Stimulated activated CD4-positive, alpha-beta T cell treated with anti-CD3 and anti-CD28 coated beads, Interleukin-2, amount 100 ng/mL, for 48 hours (primary cell): ENCODE measurements at regions not wholly inside any gene's neighbourhood (a gene's known extent, or its start where the extent isn't known, plus 50 kb on each side); places are given as distances from the start of the nearest gene placed in this dataset.

Experiments used
- DNase-seq, 2 donors: peaks; one replicate each; pipeline ENCODE4 v3.0.0-alpha.2; 2020

DNA sequence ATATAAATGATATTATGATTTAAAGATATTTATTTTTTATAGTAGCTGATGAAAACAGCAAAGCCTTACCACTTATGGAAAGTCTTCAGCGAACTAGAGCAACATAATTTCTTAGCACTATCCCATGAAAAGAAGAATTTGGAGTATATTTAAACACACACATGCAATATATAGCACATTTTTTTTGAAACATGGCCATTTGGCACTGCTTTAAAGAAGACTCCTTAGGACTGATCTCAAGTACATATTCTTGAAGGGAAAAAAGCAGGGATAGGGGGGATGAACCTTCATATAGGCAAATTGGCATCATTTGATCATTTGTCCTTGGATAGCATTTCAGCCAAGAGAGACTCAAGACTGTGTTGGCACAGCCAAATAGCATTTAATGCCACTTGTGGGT, 193.3 kb downstream of the ANKRD50 start:
- no peak for DNase-seq

DNA sequence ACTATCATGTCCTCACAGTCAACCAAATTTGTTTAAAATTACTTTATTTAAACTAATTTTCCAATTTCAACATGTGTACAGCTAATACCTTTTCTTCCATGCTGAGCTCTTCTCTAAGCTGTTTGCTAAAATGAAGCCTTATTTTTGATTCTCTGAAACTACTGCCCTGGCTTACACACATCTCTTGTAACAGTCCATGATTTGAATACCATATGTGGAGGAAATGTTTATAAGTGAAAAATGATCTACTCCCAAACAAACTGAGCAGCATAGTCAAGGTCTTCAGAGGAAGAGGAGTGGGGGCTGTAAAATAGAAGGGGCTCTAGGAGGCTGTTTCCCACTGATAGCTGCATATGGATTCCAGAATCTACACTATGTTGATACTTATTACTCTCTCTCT, 188.7 kb downstream of the ANKRD50 start:
- DNase-seq: no peak

DNA sequence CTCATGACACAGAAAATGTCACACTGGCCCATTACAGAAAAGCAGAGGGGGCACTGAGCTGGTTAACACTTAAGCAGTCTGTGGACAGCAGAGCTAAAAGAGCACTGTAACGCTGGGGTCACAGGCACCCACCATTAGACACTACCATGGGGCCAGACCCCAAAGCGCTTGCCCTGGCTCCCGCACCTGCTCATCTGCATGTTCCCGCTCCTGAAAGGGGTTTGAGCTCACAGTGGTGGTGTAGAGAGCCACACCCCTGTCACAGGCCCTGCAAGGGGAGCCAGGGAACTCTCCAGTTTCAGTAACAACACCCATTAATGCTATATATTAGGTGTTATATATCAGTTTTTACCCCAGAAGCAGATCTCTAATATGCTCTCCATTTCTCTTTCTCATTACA, 187.0 kb downstream of the ANKRD50 start:
- DNase-seq: no peak

DNA sequence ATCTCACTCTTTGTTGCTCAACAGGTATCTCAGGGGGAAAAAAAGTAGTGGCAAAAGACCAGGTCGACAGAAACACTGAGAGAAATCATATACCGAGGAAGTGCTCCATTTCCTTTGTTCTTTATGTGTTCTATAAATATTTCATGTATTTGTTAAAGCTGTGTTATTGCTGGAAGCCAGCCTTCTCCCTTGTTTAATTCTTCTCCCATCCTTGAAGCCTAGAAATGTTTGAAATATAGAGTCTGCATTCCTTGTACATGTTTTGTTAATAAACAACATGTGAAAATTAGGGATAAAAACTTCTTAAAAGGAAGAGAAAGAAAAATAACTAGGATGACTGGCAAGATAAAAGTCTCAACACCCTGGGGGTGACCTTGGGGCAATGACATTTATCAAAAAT, 186.2 kb downstream of the ANKRD50 start:
- no peak for DNase-seq

DNA sequence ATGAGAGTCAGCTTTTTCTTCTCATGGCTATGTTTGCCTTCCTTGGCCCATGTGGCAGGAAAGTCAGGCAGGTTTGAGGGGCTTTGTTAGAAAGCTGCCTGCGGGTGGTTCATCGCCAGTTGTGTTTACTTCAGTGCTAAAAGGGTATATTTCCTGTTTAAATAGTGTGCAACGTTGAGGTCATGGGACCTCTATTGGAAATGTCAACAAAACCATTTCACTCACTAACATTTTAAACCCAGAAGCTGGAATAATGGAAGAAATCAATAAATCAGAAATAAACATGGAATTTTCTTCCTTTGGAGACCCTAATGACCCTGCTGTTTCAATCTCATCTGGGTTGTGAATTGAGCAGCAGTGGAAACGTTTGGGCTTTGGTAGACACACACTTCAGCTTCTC, 185.8 kb downstream of the ANKRD50 start:
- DNase-seq: no peak

DNA sequence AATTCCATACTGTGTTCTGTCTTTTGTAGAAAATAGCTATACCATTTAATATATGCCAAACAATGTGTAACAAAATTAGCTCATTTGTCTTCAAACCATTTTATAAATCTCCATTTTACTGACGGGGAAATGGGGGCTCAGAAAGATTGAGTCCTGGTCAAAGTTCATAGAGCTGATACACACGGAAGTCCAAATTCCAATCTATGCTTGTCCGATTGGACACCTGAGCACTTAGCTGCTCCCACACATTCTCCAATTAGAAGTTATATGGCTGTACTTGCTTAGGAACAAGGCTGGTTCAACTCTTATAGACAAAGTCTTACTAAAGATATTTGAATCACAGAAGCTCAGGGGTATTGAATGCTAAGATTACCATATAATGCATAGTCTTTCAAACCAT, 185.2 kb downstream of the ANKRD50 start:
- no peak for DNase-seq

DNA sequence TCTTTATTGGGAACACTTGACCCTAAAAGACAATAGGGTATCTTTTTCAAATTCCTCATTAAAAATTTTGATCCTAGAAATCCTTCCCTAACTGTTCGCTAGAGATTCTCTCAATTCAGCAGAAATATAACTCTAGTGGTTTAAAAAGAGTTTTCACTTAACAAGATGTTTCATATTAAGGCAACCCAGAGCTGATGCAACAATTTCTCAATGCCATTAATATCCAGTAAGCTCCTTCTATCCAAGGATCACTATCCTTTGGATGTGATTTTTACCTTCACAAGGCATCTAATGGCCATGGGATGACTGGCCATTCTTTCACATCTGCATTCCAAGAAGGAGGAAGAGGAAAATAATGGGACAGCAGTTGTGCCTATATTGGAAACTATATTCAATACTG, 183.4 kb downstream of the ANKRD50 start:
- DNase-seq: no peak

DNA sequence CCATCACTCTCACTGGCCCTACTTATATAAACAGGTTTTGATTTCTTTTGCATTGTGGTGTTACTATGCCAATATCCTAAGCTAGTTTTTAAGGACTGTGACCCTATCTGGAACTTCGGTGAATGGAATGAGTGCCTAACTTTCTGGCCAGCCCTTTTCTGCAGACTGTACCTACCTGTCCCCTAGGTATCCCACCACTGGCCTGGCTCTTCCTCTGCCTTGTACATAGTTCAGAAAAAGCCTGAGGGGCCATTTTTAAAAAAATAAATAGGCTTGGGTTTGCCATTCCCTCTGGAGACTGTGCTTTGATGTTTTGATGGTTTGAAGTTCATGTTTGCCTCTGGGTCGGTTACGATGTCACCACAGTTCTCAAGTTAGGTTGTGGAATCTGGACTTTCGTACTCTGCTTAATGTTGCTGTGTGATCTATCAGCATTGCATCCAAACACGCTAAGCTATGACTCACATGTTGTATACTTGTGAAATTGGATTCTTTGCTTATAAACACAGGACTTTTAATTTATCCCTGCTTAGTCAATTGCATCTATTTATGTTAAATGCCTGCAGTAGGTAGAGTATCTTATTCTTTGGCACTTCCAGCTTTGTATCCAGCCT, 182.0 kb downstream of the ANKRD50 start:
- DNase-seq: no peak

DNA sequence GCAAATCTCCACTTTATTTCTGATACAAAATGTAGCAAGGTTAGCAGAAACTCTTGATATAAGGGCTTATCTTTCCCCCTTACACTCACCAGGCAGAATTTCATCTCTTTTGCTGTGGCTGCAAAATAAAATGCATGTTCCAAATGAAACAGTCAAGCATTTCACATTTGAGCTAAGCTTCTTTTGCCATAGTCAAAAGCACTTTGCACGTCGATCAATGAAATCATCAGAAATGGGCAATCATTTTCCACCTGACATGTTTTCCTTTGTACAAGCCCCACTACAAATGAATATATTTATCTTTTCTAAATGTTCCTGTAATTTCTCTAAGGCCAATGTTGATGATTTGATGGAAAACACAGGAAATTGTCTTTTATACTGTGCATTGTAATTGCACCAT, 178.4 kb downstream of the ANKRD50 start:
- no peak for DNase-seq

DNA sequence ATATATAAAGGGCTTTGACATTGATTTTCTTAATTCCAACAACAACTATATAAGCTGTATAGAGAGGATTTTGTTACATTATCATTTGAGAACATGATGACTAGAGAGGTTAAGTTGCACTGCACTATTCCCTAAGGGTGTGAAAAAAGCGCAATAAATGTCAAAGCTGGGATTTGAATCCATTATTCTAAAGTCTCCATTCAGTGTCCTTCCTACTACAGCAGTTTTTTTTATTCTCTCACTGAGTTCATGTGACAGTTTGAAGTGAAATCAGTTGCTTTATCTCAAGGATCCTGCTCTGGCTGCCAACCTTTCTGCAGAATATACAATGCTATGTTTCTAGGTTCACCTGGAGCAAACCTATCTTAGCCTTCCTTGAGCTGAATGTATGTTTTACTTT, 177.5 kb downstream of the ANKRD50 start:
- no peak for DNase-seq

DNA sequence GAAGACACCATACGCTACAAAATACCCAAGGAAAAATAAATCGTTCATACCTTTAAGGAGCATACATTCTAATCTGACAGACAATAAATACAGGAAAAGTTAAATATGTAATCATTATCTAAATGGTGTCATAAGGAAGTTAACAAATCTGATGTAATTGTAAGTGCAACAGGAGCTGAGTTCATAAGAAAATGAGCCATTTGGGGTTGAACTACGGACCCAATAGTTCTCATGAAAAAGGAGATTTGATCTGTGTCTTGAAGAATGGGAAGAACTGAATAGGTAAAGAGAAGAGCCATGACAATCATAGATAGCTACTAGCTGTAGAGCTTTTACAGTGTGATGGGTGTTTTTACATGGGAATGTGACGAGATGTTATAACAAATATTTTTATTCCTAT, 175.6 kb downstream of the ANKRD50 start:
- no peak for DNase-seq

DNA sequence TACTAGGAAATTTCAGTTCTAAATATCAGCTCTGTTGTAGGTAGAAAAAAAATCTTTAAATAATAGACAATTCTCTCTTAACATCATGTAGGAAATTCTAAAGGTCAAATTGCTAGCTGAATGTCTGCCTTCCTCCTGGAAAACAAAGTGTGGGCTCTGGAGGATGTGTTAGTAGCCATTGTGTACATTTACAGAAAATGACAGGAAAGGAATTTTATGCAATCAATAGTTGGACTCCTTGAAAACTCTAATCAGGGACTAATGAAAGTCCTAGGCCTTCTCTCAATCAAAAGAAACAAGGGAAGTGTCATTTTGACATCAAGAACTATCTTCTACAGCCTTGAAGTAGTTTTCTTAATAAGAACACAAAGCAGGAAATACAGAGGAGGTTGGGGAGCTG, 174.6 kb downstream of the ANKRD50 start:
- no peak for DNase-seq

DNA sequence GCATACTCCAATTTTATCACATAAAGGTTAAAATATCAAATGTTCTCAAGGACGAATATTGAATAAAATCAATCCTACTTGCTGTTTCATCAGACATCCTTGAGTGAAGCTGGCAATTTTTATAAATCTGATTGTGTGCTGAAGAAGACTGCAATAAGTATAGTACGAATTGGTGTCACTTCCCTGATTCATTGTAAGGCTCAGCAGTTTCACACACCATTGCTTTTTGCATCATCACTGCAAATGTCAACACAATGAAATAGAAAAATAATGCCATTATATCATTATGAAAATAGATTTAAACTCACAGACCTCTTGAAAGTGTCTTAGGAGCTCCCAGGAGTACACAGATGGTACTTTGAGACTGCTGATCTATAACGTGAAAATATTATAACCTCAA, 172.5 kb downstream of the ANKRD50 start:
- no peak for DNase-seq

DNA sequence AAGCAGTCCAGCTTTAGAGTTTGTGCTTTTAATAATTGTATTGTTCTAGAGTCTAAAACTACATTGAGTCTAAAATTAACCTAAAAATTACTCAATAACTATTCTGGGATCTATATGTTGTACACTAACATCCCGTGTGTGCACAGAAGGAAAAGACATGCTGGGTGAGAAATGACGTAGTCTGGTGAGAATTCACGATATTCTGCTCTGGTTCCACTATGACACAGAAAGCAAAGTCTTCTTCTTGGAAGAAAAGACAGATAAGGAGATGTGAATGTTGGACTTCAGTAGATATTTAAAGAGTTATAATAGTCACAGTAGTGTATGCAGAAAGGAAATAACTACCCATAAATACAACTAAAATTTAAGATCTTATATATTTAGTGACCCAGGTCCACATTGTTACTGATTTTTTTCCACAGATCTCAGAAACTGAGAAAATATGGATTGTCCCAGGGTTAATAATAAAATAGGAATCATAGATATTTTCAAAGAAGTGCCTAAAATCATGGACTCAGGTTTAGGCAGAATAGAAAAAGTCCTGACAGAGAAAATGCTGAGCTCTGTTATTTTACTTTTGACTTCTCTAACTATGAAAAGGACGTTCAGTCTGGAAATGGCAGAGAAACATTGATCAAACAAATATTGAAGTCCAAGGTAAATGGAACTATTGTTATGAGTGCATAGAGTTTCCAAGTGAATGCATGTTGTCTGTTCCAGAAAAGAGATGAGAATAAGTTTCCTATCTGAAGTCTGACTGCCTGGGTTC, 170.7 kb downstream of the ANKRD50 start:
- DNase-seq: no peak

DNA sequence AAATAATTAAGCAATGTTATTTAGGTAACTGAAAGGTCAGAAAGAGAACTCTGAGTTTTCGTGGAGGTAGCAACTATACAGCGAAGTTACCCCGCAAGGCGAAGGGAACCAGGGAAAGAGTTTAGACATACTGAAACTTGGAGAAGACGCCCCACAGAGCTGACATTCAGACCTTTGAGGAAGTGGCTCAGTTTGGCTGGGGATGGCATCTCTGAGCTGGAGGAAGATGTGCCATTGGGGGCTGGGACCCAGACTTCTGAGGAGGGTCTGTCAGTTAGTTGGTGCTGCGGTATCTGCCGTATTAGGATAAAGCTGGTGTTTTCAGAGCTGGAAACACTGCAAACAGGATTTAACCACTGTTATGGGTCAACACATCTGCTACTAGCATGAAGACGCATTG, 156.6 kb downstream of the ANKRD50 start:
- DNase-seq: no peak

DNA sequence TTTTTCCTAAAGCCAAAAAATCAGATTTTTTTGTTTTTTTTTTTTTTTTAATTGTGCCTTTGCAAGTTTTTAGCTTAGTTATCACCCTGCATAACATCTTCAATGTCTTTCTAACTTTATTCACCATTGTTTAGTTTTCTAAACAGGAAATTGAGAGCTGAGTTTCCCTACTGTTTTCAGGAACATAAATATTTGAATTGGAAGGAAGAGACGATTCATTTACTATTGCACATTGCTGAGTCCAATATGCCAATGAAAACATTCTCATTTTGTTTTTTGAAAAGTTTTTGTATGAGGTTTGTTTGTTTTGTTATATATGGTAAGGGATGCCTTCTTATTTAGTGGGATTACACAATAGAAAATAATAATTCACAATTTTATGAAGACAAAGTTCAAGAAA, 148.4 kb downstream of the ANKRD50 start:
- DNase-seq: no peak

DNA sequence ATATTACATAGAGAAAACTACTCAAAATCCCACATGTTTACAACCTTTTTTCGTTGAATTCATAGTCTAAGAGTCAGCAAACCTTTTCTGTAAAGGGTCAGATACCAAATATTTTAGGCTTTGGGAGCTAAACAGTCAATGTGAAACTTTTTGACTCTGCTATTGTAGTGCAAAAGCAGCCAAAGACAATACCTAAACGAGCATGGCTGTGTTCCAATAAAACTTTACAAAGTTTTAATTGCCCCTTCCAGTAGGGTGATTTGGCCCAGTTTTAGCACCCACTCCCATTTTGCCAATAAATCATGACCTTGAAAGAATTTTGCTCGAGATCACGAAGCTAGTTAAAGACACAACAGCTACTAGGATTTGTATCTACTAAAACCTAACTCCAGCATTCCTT, 147.2 kb downstream of the ANKRD50 start:
- no peak for DNase-seq

DNA sequence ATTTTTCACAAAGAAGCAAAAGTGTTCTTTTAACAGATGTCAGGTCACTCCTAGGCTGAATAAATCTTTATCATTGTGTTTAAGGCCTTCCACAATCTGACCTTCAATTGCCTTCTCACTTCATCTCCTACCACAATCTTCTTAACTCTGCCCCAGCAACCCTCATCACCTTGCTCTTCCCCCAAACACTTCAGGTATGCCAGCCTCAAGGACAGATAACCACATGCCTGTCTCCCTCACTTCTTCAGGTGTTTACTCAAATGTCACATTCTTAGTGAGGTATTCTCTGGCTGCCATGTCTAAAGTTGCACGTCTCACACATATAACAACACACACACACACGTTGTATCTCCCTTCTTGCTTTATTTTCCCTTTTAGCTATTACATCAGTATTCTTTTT, 146.5 kb downstream of the ANKRD50 start:
- no peak for DNase-seq

DNA sequence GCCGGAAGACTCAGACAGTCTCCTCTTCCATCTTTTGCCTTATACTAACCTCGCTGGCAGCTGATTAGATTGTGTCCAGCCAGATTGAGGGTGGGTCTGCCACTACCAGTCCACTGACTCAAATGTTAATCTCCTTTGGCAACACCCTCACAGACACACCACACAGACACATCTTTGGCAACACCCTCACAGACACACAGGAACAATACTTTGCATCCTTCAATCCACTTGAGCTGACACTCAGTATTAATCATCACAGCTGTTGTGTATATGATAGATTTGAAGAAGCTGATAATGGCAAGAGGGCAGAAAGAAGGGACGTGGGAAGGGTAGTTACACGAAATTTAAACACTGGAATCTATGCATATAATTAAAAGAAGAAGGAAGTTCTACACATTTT, 139.5 kb downstream of the ANKRD50 start:
- no peak for DNase-seq

DNA sequence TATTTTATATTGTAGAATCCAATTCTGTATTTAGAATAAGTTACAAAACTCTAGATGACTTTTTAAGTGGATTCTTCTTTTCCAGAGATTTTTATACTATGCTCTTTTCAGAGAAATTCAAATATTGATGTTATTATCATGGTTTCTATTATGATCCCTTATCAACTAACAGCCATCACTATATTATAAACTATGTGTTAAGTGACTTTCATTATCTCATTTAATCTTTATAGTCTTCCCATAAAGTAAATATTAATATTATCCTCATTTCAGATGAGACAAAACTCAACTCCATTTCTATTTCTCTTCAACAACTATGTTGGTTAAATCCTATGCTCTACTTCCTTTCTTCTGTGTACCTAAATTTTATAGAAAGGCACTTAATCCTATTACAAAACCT, 132.6 kb downstream of the ANKRD50 start:
- DNase-seq: no peak

DNA sequence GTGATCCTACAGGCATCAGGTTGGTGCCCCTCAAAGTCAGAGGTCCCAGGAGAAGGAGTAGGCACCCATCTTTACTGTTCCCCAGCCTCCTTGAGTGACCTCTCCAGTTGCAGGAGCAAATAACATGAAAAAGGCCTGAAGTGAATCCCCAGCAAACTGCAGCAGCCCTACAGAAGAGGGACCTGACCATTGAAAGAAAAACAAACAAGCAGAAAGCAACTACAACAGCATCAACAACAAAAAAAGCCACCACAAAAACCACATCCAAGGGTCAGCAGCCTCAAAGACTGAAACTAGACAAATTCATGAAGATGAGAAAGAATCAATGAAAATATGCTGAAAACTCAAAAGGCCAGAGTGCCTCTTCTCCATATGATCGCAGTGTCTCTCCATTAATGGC, 128.7 kb downstream of the ANKRD50 start:
- DNase-seq: no peak

DNA sequence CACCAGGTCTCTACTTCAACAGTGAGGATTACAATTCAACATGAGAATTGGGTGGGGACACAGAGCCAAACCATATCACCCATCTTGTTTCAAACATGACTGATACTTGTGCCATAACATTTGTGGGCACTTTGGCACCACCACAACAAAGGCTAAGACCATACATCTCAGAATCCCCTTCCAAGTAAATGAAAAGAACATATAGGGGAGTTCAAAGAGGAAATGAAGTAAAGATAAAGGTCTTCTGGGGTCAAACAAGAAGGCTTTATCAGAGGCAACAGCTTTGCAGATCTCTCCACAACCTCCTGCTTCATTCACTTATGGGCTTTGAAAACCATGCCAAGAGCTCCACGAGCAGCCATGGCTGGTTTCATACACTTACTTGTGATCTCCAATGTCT, 122.7 kb downstream of the ANKRD50 start:
- DNase-seq: no peak

DNA sequence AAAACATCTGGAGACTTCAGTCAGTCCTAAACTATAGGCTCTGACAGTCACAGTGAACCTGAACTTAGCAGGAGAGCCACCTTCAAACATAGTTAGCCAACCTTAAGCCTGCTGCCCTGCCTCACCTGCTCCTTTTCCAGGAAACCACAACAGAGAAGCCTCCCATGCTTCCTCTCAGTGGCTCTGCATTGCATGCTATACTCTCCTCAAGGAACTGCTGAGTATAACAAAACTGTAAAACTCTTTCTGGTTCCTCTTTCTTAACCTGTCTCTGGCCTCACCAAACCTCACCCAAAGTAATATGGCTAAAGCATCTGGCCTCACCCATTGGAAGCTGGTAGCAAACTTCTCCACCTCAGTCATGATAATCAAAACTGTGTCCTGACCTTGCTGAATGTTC, 122.1 kb downstream of the ANKRD50 start:
- DNase-seq: no peak

DNA sequence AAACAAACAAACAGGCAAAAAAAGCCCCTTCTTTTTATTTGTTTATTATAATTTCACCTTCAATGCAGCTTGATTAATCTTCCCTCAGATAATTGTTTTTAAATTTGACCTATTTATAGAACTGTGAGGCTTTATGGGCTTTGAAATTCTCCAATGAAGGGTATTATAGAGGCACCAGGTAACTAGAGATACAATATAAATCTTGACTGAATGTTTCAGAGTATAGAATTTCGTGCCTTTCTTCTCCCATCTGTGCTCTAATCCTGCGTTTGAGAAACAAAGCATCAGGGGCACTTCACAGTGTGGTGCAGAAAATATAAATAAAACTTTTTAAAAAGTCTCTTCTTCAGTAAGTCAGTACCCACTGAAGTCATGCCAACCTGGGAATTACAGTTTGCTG, 120.9 kb downstream of the ANKRD50 start:
- DNase-seq: no peak

DNA sequence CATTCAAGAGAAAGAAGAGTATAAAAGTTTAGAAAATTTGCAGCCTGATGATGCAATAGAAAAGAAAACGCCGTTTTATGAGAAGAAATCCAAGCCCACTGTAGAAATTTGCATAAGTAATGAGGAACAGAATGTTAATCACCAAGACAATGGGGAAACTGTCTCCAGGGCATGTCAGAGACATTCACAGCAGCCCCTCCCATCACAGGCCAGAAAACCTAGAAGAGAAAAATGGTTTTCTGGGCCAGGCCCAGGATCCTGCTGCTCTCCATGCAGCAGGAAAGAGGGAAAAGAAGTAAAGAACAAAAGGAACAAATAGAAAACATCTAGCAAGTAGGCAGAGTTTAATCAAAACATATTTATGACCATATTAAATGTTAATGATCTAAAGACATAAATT, 119.0 kb downstream of the ANKRD50 start:
- DNase-seq: no peak
